ENCODE measurements at regions not wholly inside any gene's neighbourhood (a gene's known extent, or its start where the extent isn't known, plus 50 kb on each side); places are given as distances from the start of the nearest gene placed in this dataset.

DNA sequence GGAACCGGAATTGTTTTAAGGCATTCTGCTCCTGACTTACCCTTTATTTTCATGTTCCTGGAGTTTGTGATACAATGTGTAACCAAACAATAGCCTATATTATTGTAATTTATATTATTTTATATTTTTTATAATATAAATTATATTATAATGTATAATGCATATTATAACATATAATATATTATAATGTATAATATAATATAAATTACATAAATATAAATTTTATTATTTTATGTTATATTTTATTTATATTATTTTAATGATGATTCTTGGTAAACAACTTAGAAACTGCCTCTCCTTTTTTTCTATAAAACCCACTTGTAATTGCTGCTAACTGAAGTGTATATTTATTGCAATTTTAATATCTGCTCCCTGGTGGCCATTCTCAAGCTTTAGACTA is 629.1 kb downstream of the MMUT start:
- Histone ChIP-seq H3K27me3 (ENCODE audit: control insufficient read depth, insufficient read depth, low read length) (no peaks in the 10 kb centered on the region), H3K4me1 (ENCODE audit: control insufficient read depth, insufficient read depth, low read length) (no peaks in the 10 kb centered on the region), H3K36me3 (ENCODE audit: control insufficient read depth, insufficient read depth, low read length) (no peaks in the 10 kb centered on the region), H3K4me3 (ENCODE audit: low read depth, low read length) (no peak overlapping the region), H3K9me3 (ENCODE audit: control insufficient read depth, insufficient read depth, low read length) (no peaks in the 10 kb centered on the region), H3K27ac (ENCODE audit: low read depth, low read length) (no peak overlapping the region)
- WGBS (ENCODE audit: insufficient coverage), result no CpG with 5 or more reads among the region's 1 CpG
- no peak for DNase-seq (ENCODE audit: low read depth in 4 of 6, low spot score in 6 of 6)

DNA sequence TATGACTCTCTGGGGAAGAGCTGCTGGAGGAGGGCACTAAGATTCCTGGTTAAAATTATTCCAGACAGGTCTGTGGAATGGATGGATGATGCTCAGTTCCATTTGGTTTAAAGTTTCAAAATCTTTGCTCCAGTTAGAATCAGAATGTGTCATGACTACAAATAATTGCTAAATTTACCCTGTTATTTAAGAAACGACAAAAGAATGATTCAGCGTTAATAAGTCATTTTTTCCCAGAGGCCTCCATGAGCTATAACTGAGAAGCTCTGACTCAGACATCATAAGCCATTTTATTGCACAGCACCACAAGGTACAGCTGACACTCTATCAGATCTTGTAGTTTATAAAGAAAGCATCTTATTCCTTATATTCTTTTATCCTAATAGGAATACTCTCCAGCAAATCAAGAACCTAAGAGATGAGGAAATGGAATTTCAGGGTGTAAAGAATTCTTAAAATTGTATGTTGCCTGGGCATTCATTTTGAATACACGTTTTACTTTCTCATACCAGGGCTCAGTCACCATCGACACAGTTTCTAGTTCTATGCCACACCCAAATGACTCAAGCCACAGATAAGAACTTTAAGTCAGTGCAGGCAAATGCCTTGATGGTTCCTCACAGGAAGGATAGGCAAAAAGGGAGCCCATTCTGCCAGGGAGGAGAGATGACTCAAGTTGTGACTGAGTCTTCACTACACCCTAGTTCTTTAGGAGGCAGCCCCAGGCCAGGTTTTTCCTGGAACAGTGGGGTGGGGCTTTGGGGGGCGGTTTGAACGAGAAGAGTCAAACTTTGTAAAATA is 636.0 kb downstream of the MMUT start:
- no CpG with 5 or more reads among the region's 6 CpGs for WGBS (ENCODE audit: insufficient coverage)
- no peak overlapping the region for H3K27ac ChIP-seq (ENCODE audit: low read depth, low read length)
- no peaks in the 10 kb centered on the region for H3K9me3 ChIP-seq (ENCODE audit: control insufficient read depth, insufficient read depth, low read length)
- no peak overlapping the region for H3K4me3 ChIP-seq (ENCODE audit: low read depth, low read length)
- H3K4me1 ChIP-seq (ENCODE audit: control insufficient read depth, insufficient read depth, low read length), result no peaks in the 10 kb centered on the region
- H3K36me3 ChIP-seq (ENCODE audit: control insufficient read depth, insufficient read depth, low read length), result no peaks in the 10 kb centered on the region
- no peak for DNase-seq (ENCODE audit: low read depth in 4 of 6, low spot score in 6 of 6)
- no peaks in the 10 kb centered on the region for H3K27me3 ChIP-seq (ENCODE audit: control insufficient read depth, insufficient read depth, low read length)

GRCh38 chr6:48826152-48826515 is 636.9 kb downstream of the MMUT start:
- H3K36me3 ChIP-seq (ENCODE audit: control insufficient read depth, insufficient read depth, low read length), result no peaks in the 10 kb centered on the region
- H3K4me1 ChIP-seq (ENCODE audit: control insufficient read depth, insufficient read depth, low read length), result no peaks in the 10 kb centered on the region
- H3K9me3 ChIP-seq (ENCODE audit: control insufficient read depth, insufficient read depth, low read length), result no peaks in the 10 kb centered on the region
- H3K4me3 ChIP-seq (ENCODE audit: low read depth, low read length), result no peak overlapping the region
- no peak overlapping the region for H3K27ac ChIP-seq (ENCODE audit: low read depth, low read length)
- WGBS (ENCODE audit: insufficient coverage), result no CpG with 5 or more reads among the region's 2 CpGs
- no peaks in the 10 kb centered on the region for H3K27me3 ChIP-seq (ENCODE audit: control insufficient read depth, insufficient read depth, low read length)
- DNase-seq (ENCODE audit: low read depth in 4 of 6, low spot score in 6 of 6), result no peak

GRCh38 chr6:48825501-48826151 is 637.4 kb downstream of the MMUT start:
- Histone ChIP-seq H3K36me3 (ENCODE audit: control insufficient read depth, insufficient read depth, low read length) (no peaks in the 10 kb centered on the region), H3K27me3 (ENCODE audit: control insufficient read depth, insufficient read depth, low read length) (no peaks in the 10 kb centered on the region), H3K27ac (ENCODE audit: low read depth, low read length) (no peak overlapping the region), H3K4me3 (ENCODE audit: low read depth, low read length) (no peak overlapping the region), H3K4me1 (ENCODE audit: control insufficient read depth, insufficient read depth, low read length) (no peaks in the 10 kb centered on the region), H3K9me3 (ENCODE audit: control insufficient read depth, insufficient read depth, low read length) (no peaks in the 10 kb centered on the region)
- WGBS (ENCODE audit: insufficient coverage), result no CpG with 5 or more reads among the region's 3 CpGs
- no peak for DNase-seq (ENCODE audit: low read depth in 4 of 6, low spot score in 6 of 6)

- Histone ChIP-seq H3K27me3 (ENCODE audit: control insufficient read depth, insufficient read depth, low read length) (no peaks in the 10 kb centered on the region), H3K36me3 (ENCODE audit: control insufficient read depth, insufficient read depth, low read length) (no peaks in the 10 kb centered on the region), H3K9me3 (ENCODE audit: control insufficient read depth, insufficient read depth, low read length) (no peaks in the 10 kb centered on the region), H3K4me3 (ENCODE audit: low read depth, low read length) (no peak overlapping the region), H3K27ac (ENCODE audit: low read depth, low read length) (no peak overlapping the region), H3K4me1 (ENCODE audit: control insufficient read depth, insufficient read depth, low read length) (no peaks in the 10 kb centered on the region)
- no peak for DNase-seq (ENCODE audit: low read depth in 4 of 6, low spot score in 6 of 6)
Measured at GRCh38 chr6:48818052-48818412, 645.0 kb downstream of the MMUT start.

DNA sequence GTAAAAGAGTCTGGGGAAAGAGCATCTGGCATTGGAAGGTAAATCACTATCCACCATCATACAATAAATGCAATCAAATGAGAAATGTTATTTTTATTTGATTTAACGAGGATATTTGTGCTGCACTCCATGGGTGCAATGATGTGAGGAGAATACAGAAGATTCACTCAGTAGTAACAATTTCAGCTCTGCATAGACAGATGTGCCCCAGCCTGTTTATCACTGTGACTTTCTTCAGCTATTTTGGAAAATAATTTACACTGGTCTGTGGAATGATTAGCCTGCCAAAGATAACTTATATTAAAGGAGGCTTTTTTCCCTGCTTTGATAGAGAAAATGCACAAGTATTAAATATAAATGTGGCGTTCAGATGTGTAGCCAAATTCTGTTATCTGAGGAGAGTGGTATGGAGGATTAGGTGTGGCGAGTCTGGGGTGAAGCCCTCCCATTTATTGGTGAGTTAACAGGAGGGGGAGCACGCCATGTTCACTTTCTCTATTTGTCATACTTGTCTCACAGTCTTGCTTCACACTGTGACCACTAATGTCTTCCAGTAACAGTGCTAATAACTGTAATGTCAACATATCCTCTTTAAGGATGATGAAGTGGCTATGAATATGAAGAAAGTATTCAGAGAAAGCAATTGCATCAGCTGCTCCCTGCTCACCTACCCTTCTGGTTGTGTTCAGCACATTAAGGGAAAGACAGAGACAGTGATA is 645.6 kb downstream of the MMUT start:
- Histone ChIP-seq H3K36me3 (ENCODE audit: control insufficient read depth, insufficient read depth, low read length) (no peaks in the 10 kb centered on the region), H3K4me1 (ENCODE audit: control insufficient read depth, insufficient read depth, low read length) (no peaks in the 10 kb centered on the region), H3K27me3 (ENCODE audit: control insufficient read depth, insufficient read depth, low read length) (no peaks in the 10 kb centered on the region), H3K9me3 (ENCODE audit: control insufficient read depth, insufficient read depth, low read length) (no peaks in the 10 kb centered on the region), H3K4me3 (ENCODE audit: low read depth, low read length) (no peak overlapping the region), H3K27ac (ENCODE audit: low read depth, low read length) (no peak overlapping the region)
- 86% methylated on average over 2 of the region's 4 CpGs for WGBS (ENCODE audit: insufficient coverage)
- DNase-seq (ENCODE audit: low read depth in 4 of 6, low spot score in 6 of 6), result peak in 1 of 6 donors; percentile 82

DNA sequence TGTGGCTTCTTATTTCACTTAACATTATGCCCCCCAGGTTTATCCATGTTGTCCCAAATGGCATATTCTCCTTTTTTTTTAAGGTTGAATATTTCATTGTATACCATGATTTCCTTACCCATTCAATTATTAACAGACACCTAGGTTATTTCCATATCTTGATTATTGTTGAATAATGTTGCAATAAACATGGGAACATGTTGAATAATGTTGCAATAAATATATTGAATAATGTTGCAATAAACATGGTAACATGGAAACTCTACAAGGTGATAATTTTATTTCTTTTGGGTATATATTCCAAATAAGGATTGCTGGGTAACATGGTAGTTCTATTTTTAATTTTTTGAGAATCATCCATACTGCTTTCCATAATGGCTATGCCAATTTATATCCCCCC is 648.1 kb downstream of the MMUT start:
- no peaks in the 10 kb centered on the region for H3K9me3 ChIP-seq (ENCODE audit: control insufficient read depth, insufficient read depth, low read length)
- no peak for DNase-seq (ENCODE audit: low read depth in 4 of 6, low spot score in 6 of 6)
- no peak overlapping the region for H3K27ac ChIP-seq (ENCODE audit: low read depth, low read length)
- no peaks in the 10 kb centered on the region for H3K4me1 ChIP-seq (ENCODE audit: control insufficient read depth, insufficient read depth, low read length)
- no peaks in the 10 kb centered on the region for H3K27me3 ChIP-seq (ENCODE audit: control insufficient read depth, insufficient read depth, low read length)
- no peaks in the 10 kb centered on the region for H3K36me3 ChIP-seq (ENCODE audit: control insufficient read depth, insufficient read depth, low read length)
- no peak overlapping the region for H3K4me3 ChIP-seq (ENCODE audit: low read depth, low read length)

DNA sequence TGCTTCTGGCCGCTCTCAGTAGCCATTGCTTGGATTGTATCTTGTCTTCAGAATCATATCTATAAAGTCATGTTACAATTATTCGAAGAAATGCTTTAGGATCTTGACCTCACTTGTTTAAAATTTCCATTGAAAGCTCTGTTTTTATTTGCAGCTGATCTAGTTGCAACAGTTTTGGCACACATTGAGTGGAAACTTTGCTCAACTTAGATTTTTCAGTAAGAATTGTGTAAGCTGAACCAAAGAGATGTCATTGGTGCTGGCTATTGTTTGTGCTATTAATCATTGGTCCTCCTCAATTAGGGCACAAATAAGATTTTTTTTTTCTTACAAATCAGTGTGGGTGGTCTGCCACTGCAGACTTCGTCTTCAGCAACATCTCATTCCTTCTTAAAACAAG is 649.2 kb downstream of the MMUT start:
- no peak for DNase-seq (ENCODE audit: low read depth in 4 of 6, low spot score in 6 of 6)
- H3K36me3 ChIP-seq (ENCODE audit: control insufficient read depth, insufficient read depth, low read length), result no peaks in the 10 kb centered on the region
- H3K27me3 ChIP-seq (ENCODE audit: control insufficient read depth, insufficient read depth, low read length), result no peaks in the 10 kb centered on the region
- no peak overlapping the region for H3K4me3 ChIP-seq (ENCODE audit: low read depth, low read length)
- H3K9me3 ChIP-seq (ENCODE audit: control insufficient read depth, insufficient read depth, low read length), result no peaks in the 10 kb centered on the region
- H3K4me1 ChIP-seq (ENCODE audit: control insufficient read depth, insufficient read depth, low read length), result no peaks in the 10 kb centered on the region
- no peak overlapping the region for H3K27ac ChIP-seq (ENCODE audit: low read depth, low read length)
- 75% methylated on average over 2 of the region's 3 CpGs for WGBS (ENCODE audit: insufficient coverage)

DNA sequence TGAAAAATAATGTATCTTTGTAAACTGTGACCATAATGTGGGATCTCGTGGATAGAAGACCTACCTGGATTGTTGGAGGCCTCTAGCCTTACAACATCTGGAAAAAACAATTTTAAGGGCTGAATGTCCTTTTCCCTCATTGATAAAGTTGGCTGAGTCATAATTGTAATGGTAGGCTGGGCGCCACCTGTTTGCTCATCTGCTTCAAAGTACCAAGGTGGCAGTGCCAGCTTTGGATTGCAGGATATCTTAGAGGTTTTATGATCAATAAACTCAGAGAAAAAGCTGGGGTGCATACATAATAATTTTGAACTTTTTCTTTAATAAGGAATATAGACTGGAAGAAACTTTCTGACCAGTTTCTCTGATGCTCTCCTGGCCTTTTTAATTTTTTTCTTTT is 653.4 kb downstream of the MMUT start:
- Histone ChIP-seq H3K27me3 (ENCODE audit: control insufficient read depth, insufficient read depth, low read length) (no peaks in the 10 kb centered on the region), H3K36me3 (ENCODE audit: control insufficient read depth, insufficient read depth, low read length) (no peaks in the 10 kb centered on the region), H3K27ac (ENCODE audit: low read depth, low read length) (no peak overlapping the region), H3K9me3 (ENCODE audit: control insufficient read depth, insufficient read depth, low read length) (no peaks in the 10 kb centered on the region), H3K4me3 (ENCODE audit: low read depth, low read length) (no peak overlapping the region), H3K4me1 (ENCODE audit: control insufficient read depth, insufficient read depth, low read length) (no peaks in the 10 kb centered on the region)
- WGBS (ENCODE audit: insufficient coverage), result no CpG with 5 or more reads among the region's 2 CpGs
- DNase-seq (ENCODE audit: low read depth in 4 of 6, low spot score in 6 of 6), result no peak

- 40% methylated on average over 1 of the region's 4 CpGs for WGBS (ENCODE audit: insufficient coverage)
- H3K4me1 ChIP-seq (ENCODE audit: control insufficient read depth, insufficient read depth, low read length), result no peaks in the 10 kb centered on the region
- no peak overlapping the region for H3K4me3 ChIP-seq (ENCODE audit: low read depth, low read length)
- H3K27ac ChIP-seq (ENCODE audit: low read depth, low read length), result no peak overlapping the region
- no peaks in the 10 kb centered on the region for H3K27me3 ChIP-seq (ENCODE audit: control insufficient read depth, insufficient read depth, low read length)
- H3K36me3 ChIP-seq (ENCODE audit: control insufficient read depth, insufficient read depth, low read length), result no peaks in the 10 kb centered on the region
- no peak for DNase-seq (ENCODE audit: low read depth in 4 of 6, low spot score in 6 of 6)
- no peaks in the 10 kb centered on the region for H3K9me3 ChIP-seq (ENCODE audit: control insufficient read depth, insufficient read depth, low read length)
Measured at GRCh38 chr6:48809245-48809644, 653.8 kb downstream of the MMUT start.
